GM19468 (cell line): ENCODE measurements at regions not wholly inside any gene's neighbourhood (a gene's known extent, or its start where the extent isn't known, plus 50 kb on each side); places are given as distances from the start of the nearest gene placed in this dataset.
"Not testable (repeated sequence)": the region's sequence is repeated elsewhere in the genome, so short reads cannot be mapped to it uniquely, and the experiment has no call there.

ENCODE experiments used
- ATAC-seq: cut with Tn5 transposase; IDR thresholded peaks from one replicate; pipeline ENCODE4 v1.9.1; 2021; ENCODE audit warnings: mild to moderate bottlenecking, moderate library complexity, moderate number of reproducible peaks; ENCODE audit not compliant: unreplicated experiment; ENCODE audit errors: extremely low read depth

- no peak for ATAC-seq
Measured at GRCh38 chr3:188019727-188020126, 134.2 kb upstream of the LPP start.

DNA sequence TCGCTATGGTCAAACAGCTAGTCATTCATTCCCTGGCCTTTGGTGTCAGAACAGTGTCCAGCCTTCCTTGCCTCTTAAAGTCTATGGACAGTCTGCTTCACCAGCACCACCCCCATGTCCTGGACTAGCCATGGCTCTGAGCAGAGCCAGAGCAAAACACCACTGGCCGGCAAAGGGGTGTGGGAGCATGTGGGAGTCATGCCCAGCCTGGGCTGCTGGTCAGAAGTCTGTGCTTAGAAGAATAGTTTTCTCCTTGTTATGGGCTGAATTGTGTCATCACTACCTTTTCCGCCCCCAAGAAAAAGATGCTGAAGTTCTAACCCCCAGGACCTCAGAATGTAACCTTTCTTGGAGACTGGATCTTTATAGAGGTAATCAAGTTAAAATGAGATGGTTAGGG is 132.9 kb upstream of the LPP start:
- no peak for ATAC-seq

- ATAC-seq, result no peak
Measured at GRCh38 chr3:188021502-188022040, 132.4 kb upstream of the LPP start.

- ATAC-seq, result not testable (repeated sequence)
Measured at GRCh38 chr3:188022902-188023301, 131.1 kb upstream of the LPP start.

GRCh38 chr3:188025555-188025954 is 128.4 kb upstream of the LPP start:
- ATAC-seq, result no peak

- ATAC-seq, result no peak
Measured at GRCh38 chr3:188026191-188026968, 127.6 kb upstream of the LPP start.

- ATAC-seq, result no peak
Measured at GRCh38 chr3:188031121-188031520, 122.8 kb upstream of the LPP start.

- ATAC-seq, result no peak
Measured at GRCh38 chr3:188034989-188035388, 119.0 kb upstream of the LPP start.

DNA sequence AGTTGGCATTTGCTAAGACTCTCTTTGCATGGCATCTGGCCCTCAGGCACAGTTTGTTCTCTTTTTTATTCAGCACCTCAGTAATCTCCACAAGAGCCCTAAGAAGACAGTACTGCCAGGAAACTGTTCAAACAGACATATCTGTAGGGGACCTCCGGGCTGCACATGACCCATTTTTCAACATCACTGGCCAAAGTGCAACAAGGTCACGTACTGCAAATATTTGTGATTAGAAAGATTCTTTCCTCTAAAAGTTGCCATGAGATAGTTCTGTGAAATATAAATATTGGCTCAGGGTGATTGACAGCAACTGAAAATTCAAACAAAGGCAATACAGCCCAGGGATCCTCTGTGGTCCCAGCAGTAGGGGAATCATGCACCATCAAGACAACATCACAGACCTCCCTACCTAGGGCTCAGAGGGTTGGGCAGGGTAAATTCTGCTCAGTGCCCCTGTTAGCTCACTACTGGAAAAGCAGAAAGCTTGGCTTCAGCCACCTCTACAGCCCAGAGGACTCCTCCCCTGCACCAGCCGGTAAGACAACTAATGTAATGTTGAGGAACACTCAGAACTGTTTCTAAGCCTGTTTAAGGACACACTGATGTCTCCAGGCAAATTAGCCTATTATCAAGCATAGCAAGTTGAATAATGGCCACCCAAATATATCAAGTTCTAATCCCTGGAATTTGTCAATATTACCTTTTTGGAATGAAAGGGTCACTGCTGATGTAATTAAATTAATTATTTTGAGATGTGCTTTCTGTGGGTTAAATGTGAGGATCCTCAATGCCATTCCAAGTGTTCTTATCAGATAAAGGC is 117.4 kb upstream of the LPP start:
- ATAC-seq, result no peak

- no peak for ATAC-seq
Measured at GRCh38 chr3:188037195-188037718, 116.7 kb upstream of the LPP start.

DNA sequence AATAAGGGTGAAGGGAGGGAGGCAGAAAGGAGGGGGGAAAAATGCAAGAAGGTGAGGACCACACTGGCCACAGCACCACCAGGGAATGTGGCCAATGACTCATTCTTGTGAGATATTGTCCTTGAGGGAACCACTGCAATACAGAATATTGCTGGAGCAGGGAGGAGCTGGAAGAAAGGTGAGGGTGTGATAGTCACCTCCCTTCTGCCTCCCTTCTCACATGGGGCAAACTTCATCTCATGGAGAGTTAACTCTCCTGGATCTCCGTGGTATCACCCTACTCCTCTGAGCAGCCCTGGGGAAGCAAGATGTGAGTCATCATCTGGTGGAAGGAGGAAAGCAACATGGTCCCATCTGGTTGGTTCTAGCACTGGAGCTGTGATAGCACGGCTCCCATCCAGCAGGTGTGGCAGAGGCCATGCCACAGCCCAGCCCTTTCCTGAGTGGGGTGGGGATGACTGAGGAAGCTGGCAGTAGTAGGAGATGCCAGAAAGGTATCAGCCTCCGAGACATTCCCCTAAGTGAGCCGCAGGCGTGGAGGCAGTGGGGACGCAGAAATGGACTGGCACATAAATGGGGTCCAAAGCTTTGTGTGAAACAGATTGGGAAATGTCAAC is 115.9 kb upstream of the LPP start:
- no peak for ATAC-seq

- no peak for ATAC-seq
Measured at GRCh38 chr3:188041193-188041592, 112.8 kb upstream of the LPP start.

DNA sequence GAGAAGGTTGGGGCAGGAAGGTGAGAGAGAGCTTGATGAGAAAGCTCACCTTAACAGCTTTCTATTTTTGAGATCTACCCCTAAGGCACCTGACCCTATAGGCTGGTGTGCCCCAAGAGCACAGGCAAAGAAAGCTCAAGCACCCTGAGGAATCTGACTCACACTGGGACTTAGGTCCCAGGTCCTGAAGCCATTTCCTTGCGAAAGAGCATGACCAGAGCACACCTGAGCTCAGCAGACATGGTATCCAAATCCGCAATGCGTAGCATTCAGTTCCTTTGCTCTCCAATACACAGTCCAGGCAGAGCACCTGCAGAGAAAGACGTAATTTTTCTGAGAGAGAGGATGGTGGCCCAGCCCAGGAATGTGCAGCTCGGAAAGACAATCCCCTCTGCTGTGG is 112.1 kb upstream of the LPP start:
- no peak for ATAC-seq

DNA sequence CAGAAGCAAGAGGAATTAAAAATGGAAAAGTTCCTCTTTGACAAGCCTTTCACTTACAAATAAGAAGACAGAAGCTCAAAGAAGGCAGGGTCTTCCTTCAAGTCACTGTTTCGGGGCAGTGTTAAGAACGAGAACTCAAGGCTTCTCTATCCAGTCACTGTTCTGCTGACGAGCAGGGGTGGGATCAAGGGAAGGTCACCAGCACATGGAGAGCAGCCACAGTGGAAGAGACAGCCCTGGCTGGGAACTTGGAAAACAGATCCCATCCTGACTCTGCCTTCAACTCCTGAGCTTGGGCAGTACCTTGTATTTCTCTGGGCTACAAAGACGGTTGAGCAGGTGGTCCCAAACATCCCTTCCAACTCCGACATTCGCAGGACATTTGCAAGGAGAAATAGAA is 111.5 kb upstream of the LPP start:
- no peak for ATAC-seq

GRCh38 chr3:188043891-188044290 is 110.1 kb upstream of the LPP start:
- no peak for ATAC-seq

- no peak for ATAC-seq
Measured at GRCh38 chr3:188046561-188047211, 107.3 kb upstream of the LPP start.

DNA sequence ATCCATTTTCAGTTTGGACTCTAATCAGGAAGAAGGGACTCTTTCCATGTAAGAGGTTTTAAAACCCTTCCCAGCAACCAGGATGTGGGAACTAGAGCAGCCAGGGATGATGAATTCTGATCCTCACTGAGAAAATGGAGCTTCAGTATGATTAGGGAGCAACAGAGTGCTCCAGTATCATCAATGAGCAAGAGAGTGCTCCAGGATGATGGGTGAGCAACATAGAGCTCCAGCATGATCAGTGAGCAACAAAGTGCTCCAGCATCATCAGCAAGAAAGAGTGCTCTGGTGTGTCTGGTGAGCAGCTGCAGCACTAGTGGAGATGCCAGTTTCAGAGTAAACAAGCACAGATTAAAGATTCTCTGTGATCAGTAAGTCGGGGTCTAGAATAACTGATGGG is 106.4 kb upstream of the LPP start:
- no peak for ATAC-seq

- ATAC-seq, result no peak
Measured at GRCh38 chr3:188049606-188050530, 104.1 kb upstream of the LPP start.

DNA sequence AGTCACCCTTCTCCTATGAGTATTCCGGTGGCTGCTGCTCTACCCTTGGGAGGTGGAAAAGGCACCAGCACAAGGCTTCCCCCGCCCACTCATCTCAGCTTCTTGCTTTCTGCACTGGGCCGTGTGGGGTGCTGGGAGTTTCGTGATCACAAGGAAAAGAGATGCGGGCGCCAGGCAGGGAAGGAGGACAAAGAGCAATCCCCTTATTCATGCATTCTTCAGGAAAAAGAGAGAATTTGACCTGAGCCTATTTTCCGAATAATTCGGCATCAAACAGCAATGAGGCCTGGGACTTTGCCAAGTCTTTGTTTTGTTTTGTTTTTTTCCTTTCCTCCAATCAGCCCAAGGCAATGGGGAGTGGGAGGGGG is 102.2 kb upstream of the LPP start:
- ATAC-seq, result no peak
